Fibroblast of lung (primary cell): ENCODE measurements at regions not wholly inside any gene's neighbourhood (a gene's known extent, or its start where the extent isn't known, plus 50 kb on each side); places are given as distances from the start of the nearest gene placed in this dataset.

Source experiments
- DNase-seq, 2 donors: peaks; one replicate each; pipeline versions ENCODE4 v3.0.0 to v3.0.0-alpha.2; 2010; ENCODE audit warnings: low read depth in 2 of 2
- H2AFZ ChIP-seq: 2 replicates; pipeline ENCODE4 v1.5.1; 2012; ENCODE audit warnings: low read length, control low read depth, inconsistent platforms
- H3K27ac ChIP-seq: 2 replicates; pipeline ENCODE4 v1.5.1; 2011; ENCODE audit warnings: low read length, control low read depth; ENCODE audit not compliant: insufficient read depth
- H3K27me3 ChIP-seq: 2 replicates; pipeline ENCODE4 v1.5.1; 2011; ENCODE audit warnings: mild to moderate bottlenecking, low read length; ENCODE audit not compliant: control insufficient read depth, insufficient read depth
- H3K36me3 ChIP-seq: 2 replicates; pipeline ENCODE4 v1.5.1; 2011; ENCODE audit warnings: low read length; ENCODE audit not compliant: control insufficient read depth, insufficient read depth
- H3K4me1 ChIP-seq: 2 replicates; pipeline ENCODE4 v1.5.1; 2011; ENCODE audit warnings: low read length; ENCODE audit not compliant: control insufficient read depth, insufficient read depth; ENCODE audit errors: extremely low read depth
- H3K4me2 ChIP-seq: 2 replicates; pipeline ENCODE4 v1.5.1; 2011; ENCODE audit warnings: low read length, control low read depth; ENCODE audit not compliant: insufficient read depth; ENCODE audit errors: extremely low read depth
- H3K4me3 ChIP-seq, 4 experiments: fragments of 200-600 bp in 1 of 4; sonication (generic) in 1 of 4; replicated peaks in 1 of 4; 2 replicates each; pipeline ENCODE4 v1.5.1; 2011 to 2016; ENCODE audit warnings: low read length in 4 of 4, low read depth in 3 of 4, mild to moderate bottlenecking in 3 of 4, control low read depth in 2 of 4, inconsistent platforms in 1 of 4, mixed read lengths in 1 of 4; ENCODE audit not compliant: insufficient read depth in 1 of 4; ENCODE audit errors: control extremely low read depth in 1 of 4
- H3K79me2 ChIP-seq: 2 replicates; pipeline ENCODE4 v1.5.1; 2012; ENCODE audit warnings: mild to moderate bottlenecking, low read length, inconsistent platforms; ENCODE audit not compliant: control insufficient read depth, insufficient read depth
- H3K9ac ChIP-seq: 2 replicates; pipeline ENCODE4 v1.5.1; 2011; ENCODE audit warnings: mild to moderate bottlenecking, low read length, control low read depth; ENCODE audit not compliant: insufficient read depth
- H3K9me3 ChIP-seq: 2 replicates; pipeline ENCODE4 v1.5.1; 2012; ENCODE audit warnings: low read depth, low read length; ENCODE audit not compliant: control insufficient read depth, insufficient read depth
- H4K20me1 ChIP-seq: 2 replicates; pipeline ENCODE4 v1.5.1; 2011; ENCODE audit warnings: low read length; ENCODE audit not compliant: control insufficient read depth, insufficient read depth; ENCODE audit errors: extremely low read depth
- CTCF ChIP-seq, 2 donors: IDR thresholded peaks in 1 of 2; conservative IDR thresholded peaks in 1 of 2; 1 replicate in 1 of 2; 2 replicates in 1 of 2; pipeline ENCODE4 v1.5.1; 2011 to 2012; ENCODE audit warnings: low read length in 2 of 2, control low read depth in 1 of 2, inconsistent platforms in 1 of 2, low read depth in 1 of 2, mild to moderate bottlenecking in 1 of 2
- EZH2 ChIP-seq: IDR thresholded peaks from 2 replicates; pipeline ENCODE4 v1.5.1; 2012; ENCODE audit warnings: low read length, control low read depth, mild to moderate bottlenecking; ENCODE audit errors: missing control alignments

- no peaks in the 10 kb centered on the region for H3K4me1 ChIP-seq
- TF ChIP-seq EZH2 (no peak), CTCF (conservative IDR thresholded peaks at IDR 0.05 in 1 of 2, IDR thresholded peaks at IDR 0.05 in 1 of 2; ENCODE audit: low read depth in 1 of 2, low read length in 2 of 2) (no peak)
- no peak overlapping the region for H2AFZ ChIP-seq
- no peak overlapping the region for H3K9ac ChIP-seq
- no peak overlapping the region for H3K4me2 ChIP-seq
- no peak overlapping the region for H3K27ac ChIP-seq
- no peak for DNase-seq
- H3K9me3 ChIP-seq, result no peaks in the 10 kb centered on the region
- no peak overlapping the region for H3K4me3 ChIP-seq
- H3K36me3 ChIP-seq, result no peaks in the 10 kb centered on the region
- H4K20me1 ChIP-seq, result no peaks in the 10 kb centered on the region
- no peaks in the 10 kb centered on the region for H3K27me3 ChIP-seq
- no peaks in the 10 kb centered on the region for H3K79me2 ChIP-seq
Measured at GRCh38 chr21:17947531-17947930, 128.4 kb upstream of the C21orf91 start.

- no peak overlapping the region for H2AFZ ChIP-seq
- TF ChIP-seq CTCF (conservative IDR thresholded peaks at IDR 0.05 in 1 of 2, IDR thresholded peaks at IDR 0.05 in 1 of 2; ENCODE audit: low read depth in 1 of 2, low read length in 2 of 2) (peak; percentile 13 to 28), EZH2 (no peak)
Measured at GRCh38 chr21:17931080-17931479, 111.9 kb upstream of the C21orf91 start.

GRCh38 chr21:17930093-17930492, 110.9 kb upstream of the C21orf91 start:
- TF ChIP-seq CTCF (conservative IDR thresholded peaks at IDR 0.05 in 1 of 2, IDR thresholded peaks at IDR 0.05 in 1 of 2; ENCODE audit: low read depth in 1 of 2, low read length in 2 of 2) (no peak), EZH2 (no peak)
- Histone ChIP-seq H3K4me3 (no peak overlapping the region), H3K79me2 (no peaks in the 10 kb centered on the region), H3K27me3 (no peaks in the 10 kb centered on the region), H3K27ac (no peak overlapping the region), H3K36me3 (no peaks in the 10 kb centered on the region), H3K9ac (no peak overlapping the region), H3K4me2 (no peak overlapping the region), H2AFZ (no peak overlapping the region), H3K9me3 (no peaks in the 10 kb centered on the region), H4K20me1 (no peaks in the 10 kb centered on the region), H3K4me1 (no peaks in the 10 kb centered on the region)
- DNase-seq, result no peak

More at GRCh38 chr21:17931080-17931479, 111.9 kb upstream of the C21orf91 start:
- H4K20me1 ChIP-seq, result no peaks in the 10 kb centered on the region
- H3K27ac ChIP-seq, result no peak overlapping the region
- H3K4me3 ChIP-seq, result no peak overlapping the region
- no peak overlapping the region for H3K4me2 ChIP-seq
- no peak for DNase-seq
- no peaks in the 10 kb centered on the region for H3K27me3 ChIP-seq
- H3K9me3 ChIP-seq, result no peaks in the 10 kb centered on the region
- H3K9ac ChIP-seq, result no peak overlapping the region
- no peaks in the 10 kb centered on the region for H3K4me1 ChIP-seq
- no peaks in the 10 kb centered on the region for H3K36me3 ChIP-seq
- no peaks in the 10 kb centered on the region for H3K79me2 ChIP-seq
